Prostate gland (tissue), 2 donors: ENCODE measurements at regions not wholly inside any gene's neighbourhood (a gene's known extent, or its start where the extent isn't known, plus 50 kb on each side); places are given as distances from the start of the nearest gene placed in this dataset.

Source experiments
- POLR2AphosphoS5 ChIP-seq: sonication (generic); formaldehyde crosslinking; IDR thresholded peaks from one replicate; pipeline ENCODE4 v1.6.1; 2017; ENCODE audit warnings: antibody characterized with exemption
- TF ChIP-seq, protein P1 (sequence below), 4 experiments: fragments of 200-600 bp in 2 of 4; fragments of 450-650 bp in 2 of 4; sonication (generic) in 2 of 4; IDR thresholded peaks; 1 replicate in 3 of 4; 2 replicates in 1 of 4; pipeline ENCODE4 v1.5.1; 2016 to 2019; ENCODE audit warnings: antibody characterized with exemption in 4 of 4, mild to moderate bottlenecking in 2 of 4, moderate library complexity in 2 of 4

DNA sequence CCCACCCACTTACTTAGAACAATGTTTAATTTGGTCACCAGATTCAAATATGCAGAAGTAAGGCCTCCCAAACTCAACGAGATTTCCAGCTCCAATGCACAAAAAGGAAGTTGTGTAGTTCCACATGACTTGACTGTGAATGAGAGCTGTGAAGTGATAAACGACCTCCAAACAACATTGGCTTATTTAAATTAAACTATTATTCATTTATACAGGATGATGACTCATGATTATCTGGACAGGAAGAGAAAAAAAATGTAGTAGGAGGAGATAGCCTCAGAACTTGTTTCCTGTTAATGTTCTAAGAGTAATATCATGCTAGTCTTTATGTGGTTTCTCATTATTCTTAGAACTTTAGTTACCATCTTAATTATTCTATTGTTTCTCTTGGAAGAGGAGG lies 237.3 kb downstream of the C1D start:
- TF ChIP-seq, protein P1, sequence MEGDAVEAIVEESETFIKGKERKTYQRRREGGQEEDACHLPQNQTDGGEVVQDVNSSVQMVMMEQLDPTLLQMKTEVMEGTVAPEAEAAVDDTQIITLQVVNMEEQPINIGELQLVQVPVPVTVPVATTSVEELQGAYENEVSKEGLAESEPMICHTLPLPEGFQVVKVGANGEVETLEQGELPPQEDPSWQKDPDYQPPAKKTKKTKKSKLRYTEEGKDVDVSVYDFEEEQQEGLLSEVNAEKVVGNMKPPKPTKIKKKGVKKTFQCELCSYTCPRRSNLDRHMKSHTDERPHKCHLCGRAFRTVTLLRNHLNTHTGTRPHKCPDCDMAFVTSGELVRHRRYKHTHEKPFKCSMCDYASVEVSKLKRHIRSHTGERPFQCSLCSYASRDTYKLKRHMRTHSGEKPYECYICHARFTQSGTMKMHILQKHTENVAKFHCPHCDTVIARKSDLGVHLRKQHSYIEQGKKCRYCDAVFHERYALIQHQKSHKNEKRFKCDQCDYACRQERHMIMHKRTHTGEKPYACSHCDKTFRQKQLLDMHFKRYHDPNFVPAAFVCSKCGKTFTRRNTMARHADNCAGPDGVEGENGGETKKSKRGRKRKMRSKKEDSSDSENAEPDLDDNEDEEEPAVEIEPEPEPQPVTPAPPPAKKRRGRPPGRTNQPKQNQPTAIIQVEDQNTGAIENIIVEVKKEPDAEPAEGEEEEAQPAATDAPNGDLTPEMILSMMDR (IDR thresholded peaks at IDR 0.05) = no peak
- no peak for TF ChIP-seq POLR2AphosphoS5
